GM21423 (cell line): ENCODE measurements at regions not wholly inside any gene's neighbourhood (a gene's known extent, or its start where the extent isn't known, plus 50 kb on each side); places are given as distances from the start of the nearest gene placed in this dataset.
"Not testable (repeated sequence)": the region's sequence is repeated elsewhere in the genome, so short reads cannot be mapped to it uniquely, and the experiment has no call there.

Experiments used
- ATAC-seq: cut with Tn5 transposase; IDR thresholded peaks from one replicate; pipeline ENCODE4 v1.9.1; 2021; ENCODE audit warnings: mild to moderate bottlenecking, moderate library complexity; ENCODE audit not compliant: unreplicated experiment

- ATAC-seq = no peak
These were observed 275.9 kb upstream of the KITLG start for GRCh38 chr12:88856201-88856600.

GRCh38 chr12:88855301-88855700 lies 275.0 kb upstream of the KITLG start:
- ATAC-seq = no peak

- no peak for ATAC-seq
These were observed 274.0 kb upstream of the KITLG start for GRCh38 chr12:88854260-88854659.

- ATAC-seq = not testable (repeated sequence)
These were observed 267.0 kb upstream of the KITLG start for GRCh38 chr12:88847246-88847645.

GRCh38 chr12:88844426-88844825 lies 264.2 kb upstream of the KITLG start:
- ATAC-seq = no peak

- ATAC-seq = no peak
These were observed 262.0 kb upstream of the KITLG start for GRCh38 chr12:88842314-88842713.

GRCh38 chr12:88839486-88839885 lies 259.2 kb upstream of the KITLG start:
- no peak for ATAC-seq

- no peak for ATAC-seq
These were observed 255.9 kb upstream of the KITLG start for GRCh38 chr12:88836156-88836555.

GRCh38 chr12:88834226-88834625 lies 254.0 kb upstream of the KITLG start:
- ATAC-seq = no peak

GRCh38 chr12:88833641-88834116 lies 253.4 kb upstream of the KITLG start:
- ATAC-seq = no peak

- ATAC-seq = not testable (repeated sequence)
These were observed 248.3 kb upstream of the KITLG start for GRCh38 chr12:88828537-88828936.

- no peak for ATAC-seq
These were observed 239.7 kb upstream of the KITLG start for GRCh38 chr12:88820012-88820411.

GRCh38 chr12:88816201-88816600 lies 235.9 kb upstream of the KITLG start:
- ATAC-seq = no peak

- no peak for ATAC-seq
These were observed 234.5 kb upstream of the KITLG start for GRCh38 chr12:88814779-88815178.

GRCh38 chr12:88812610-88813009 lies 232.3 kb upstream of the KITLG start:
- no peak for ATAC-seq

- no peak for ATAC-seq
These were observed 230.5 kb upstream of the KITLG start for GRCh38 chr12:88810806-88811205.

- ATAC-seq = not testable (repeated sequence)
These were observed 229.6 kb upstream of the KITLG start for GRCh38 chr12:88809841-88810240.

- ATAC-seq = no peak
These were observed 225.4 kb upstream of the KITLG start for GRCh38 chr12:88805692-88806091.

GRCh38 chr12:88805286-88805685 lies 225.0 kb upstream of the KITLG start:
- ATAC-seq = no peak

- no peak for ATAC-seq
These were observed 221.9 kb upstream of the KITLG start for GRCh38 chr12:88802096-88802706.

GRCh38 chr12:88801227-88802095 lies 221.2 kb upstream of the KITLG start:
- no peak for ATAC-seq

GRCh38 chr12:88793096-88793495 lies 212.8 kb upstream of the KITLG start:
- no peak for ATAC-seq
